ENCODE measurements at regions not wholly inside any gene's neighbourhood (a gene's known extent, or its start where the extent isn't known, plus 50 kb on each side); places are given as distances from the start of the nearest gene placed in this dataset.

DNA sequence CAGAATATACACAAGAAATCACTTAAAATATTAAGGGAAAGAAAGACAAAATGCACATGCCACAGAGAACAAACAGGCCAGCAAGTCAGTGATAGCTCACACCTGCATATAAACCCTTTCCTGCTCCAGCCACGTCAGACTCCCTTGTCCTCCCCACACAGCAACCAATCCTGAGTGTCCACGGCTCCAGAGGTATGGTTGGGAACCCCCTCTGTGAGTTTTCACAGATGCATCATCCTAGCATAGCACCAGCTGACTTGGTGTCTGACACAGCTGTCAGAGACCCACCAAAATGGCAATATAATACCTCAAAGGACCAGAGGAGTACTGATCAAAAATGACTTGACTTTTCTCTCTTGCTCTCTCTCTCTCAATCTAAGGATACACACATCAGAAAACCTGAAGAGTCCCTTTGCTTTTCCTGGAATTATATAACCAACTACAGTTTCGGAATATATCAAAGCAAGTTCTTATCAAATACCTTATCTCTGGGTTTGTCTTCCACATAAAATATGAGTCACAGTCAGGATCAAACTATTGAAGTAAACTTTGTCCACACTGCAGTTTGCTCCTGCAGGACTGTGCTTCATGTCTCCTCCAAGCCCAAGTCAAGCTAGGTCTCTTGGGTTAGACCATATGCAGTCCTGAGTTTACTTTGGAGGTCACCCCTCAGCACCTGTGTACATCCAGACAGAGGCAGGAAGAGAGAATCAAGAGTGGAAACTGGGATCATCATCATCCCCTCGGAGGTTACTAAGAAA, 187.1 kb upstream of the THBS1 start:
- TF ChIP-seq POLR2AphosphoS5 (IDR thresholded peaks at IDR 0.05; ENCODE audit: low read depth, low read length) = no peak
- no peak for TF ChIP-seq POLR2A (IDR thresholded peaks at IDR 0.05; ENCODE audit: low read depth, low read length)
- no peak for TF ChIP-seq TAF1 (IDR thresholded peaks at IDR 0.05; ENCODE audit: low read depth, low read length)
- TF ChIP-seq POU2F2 (IDR thresholded peaks at IDR 0.05; ENCODE audit: low read depth, low read length) = no peak
- no peak for TF ChIP-seq PAX5 (IDR thresholded peaks at IDR 0.05; ENCODE audit: insufficient read depth, low read length, severe bottlenecking)
